Psoas muscle (tissue), 7 donors: ENCODE measurements at regions not wholly inside any gene's neighbourhood (a gene's known extent, or its start where the extent isn't known, plus 50 kb on each side); places are given as distances from the start of the nearest gene placed in this dataset.

Source experiments
- ATAC-seq, 4 donors: fragments of 200-7000 bp; cut with Tn5 transposase; one replicate each; pipeline ENCODE4 v1.9.1; 2020; ENCODE audit warnings: moderate library complexity in 3 of 4, mild to moderate bottlenecking in 2 of 4
- DNase-seq, 2 donors: peaks; one replicate each; pipeline ENCODE4 v3.0.0-alpha.2; 2020
- H3K27ac ChIP-seq: fragments of 200-600 bp; one replicate; pipeline ENCODE4 v1.8.0; 2022
- H3K27me3 ChIP-seq, 3 donors: fragments of 200-600 bp in 1 of 3; one replicate each; pipeline versions ENCODE4 v1.6.1 to v1.8.0; 2013 to 2022; ENCODE audit warnings: low read length in 2 of 3, mild to moderate bottlenecking in 2 of 3, moderate library complexity in 1 of 3; ENCODE audit not compliant: insufficient read depth in 3 of 3
- H3K36me3 ChIP-seq, 2 donors: fragments of 200-600 bp in 1 of 2; one replicate each; pipeline versions ENCODE4 v1.6.1 to v1.8.0; 2013 to 2022; ENCODE audit warnings: low read depth in 1 of 2, mild to moderate bottlenecking in 1 of 2, moderate library complexity in 1 of 2; ENCODE audit not compliant: insufficient read depth in 1 of 2
- H3K4me1 ChIP-seq: fragments of 200-600 bp; one replicate; pipeline ENCODE4 v1.8.0; 2022
- H3K4me3 ChIP-seq: fragments of 200-600 bp; one replicate; pipeline ENCODE4 v1.8.0; 2022; ENCODE audit warnings: mild to moderate bottlenecking
- H3K9me3 ChIP-seq: fragments of 200-600 bp; one replicate; pipeline ENCODE4 v1.8.0; 2022
- CTCF ChIP-seq: fragments of 200-600 bp; IDR thresholded peaks from one replicate; pipeline ENCODE4 v1.8.0; 2022; ENCODE audit warnings: antibody characterized with exemption
- WGBS, 3 donors: extraction: QIAGEN DNeasy Blood & Tissue Kit; methylation state at CpG; one replicate each; pipeline versions ENCODE4 v1.1.6 to v1.1.7; 2013; 5-methylcytosine and 5-hydroxymethylcytosine counted together
- intact Hi-C, 2 donors: fragments of 100-400 bp; cut with DNase I; formaldehyde crosslinking; loops; one replicate each; pipeline versions ENCODE4 v1.11.0 to v1.14.2; 2022
- donor health status: healthy with polysubstance abuse.
- donor health status: DM: no; HTN: no; CAD: no; lungs with moderate emphysema.
- donor health status: Bipolar disorder and iron deficiency.
- donor health status: healthy.
- donor health status: DM: yes; HTN: yes; CAD: no.
- donor health status: DM: no; HTN: no; CAD: no.
- donor health status: DM: yes; HTN: yes; CAD: no.

- Histone ChIP-seq H3K4me3 (no peak overlapping the region), H3K36me3 (peaks cover 0 to 5% of the 10 kb centered on the region in 2 donors), H3K9me3 (no peaks in the 10 kb centered on the region), H3K4me1 (peaks cover 4% of the 10 kb centered on the region), H3K27ac (no peak overlapping the region), H3K27me3 (no peaks in the 10 kb centered on the region)
- ATAC-seq (no peak), DNase-seq (no peak)
- no peak for TF ChIP-seq CTCF
- intact Hi-C loops: no loop called here
- 87 to 95% (median 89%) methylated on average over 1 of the region's 1 CpG for WGBS, 3 donors
Measured at GRCh38 chr16:27722207-27722606, 172.3 kb downstream of the KATNIP start.

- intact Hi-C loops: no loop called here
- Histone ChIP-seq H3K4me3 (no peak overlapping the region), H3K4me1 (peaks cover 4% of the 10 kb centered on the region), H3K27ac (no peak overlapping the region), H3K9me3 (no peaks in the 10 kb centered on the region), H3K27me3 (no peaks in the 10 kb centered on the region), H3K36me3 (peaks cover 0 to 5% of the 10 kb centered on the region in 2 donors)
- ATAC-seq (no peak), DNase-seq (no peak)
- TF ChIP-seq CTCF: no peak
- 90 to 91% (median 91%) methylated on average over 7 of the region's 7 CpGs for WGBS, 3 donors
Measured at GRCh38 chr16:27722892-27723450, 173.0 kb downstream of the KATNIP start.

GRCh38 chr16:27723711-27724481, 174.0 kb downstream of the KATNIP start:
- no peak for DNase-seq
- intact Hi-C loops: no loop called here
- no peak for ATAC-seq
- no peak for TF ChIP-seq CTCF
- Histone ChIP-seq H3K4me1 (peaks cover 4% of the 10 kb centered on the region), H3K27ac (no peak overlapping the region), H3K4me3 (no peak overlapping the region), H3K9me3 (no peaks in the 10 kb centered on the region), H3K36me3 (peaks cover 0 to 5% of the 10 kb centered on the region in 2 donors), H3K27me3 (no peaks in the 10 kb centered on the region)
- 65 to 69% (median 68%) methylated on average over 15 of the region's 15 CpGs for WGBS, 3 donors

GRCh38 chr16:27724482-27725235, 174.7 kb downstream of the KATNIP start:
- Histone ChIP-seq H3K36me3 (peaks cover 0 to 5% of the 10 kb centered on the region in 2 donors), H3K9me3 (no peaks in the 10 kb centered on the region), H3K4me3 (no peak overlapping the region), H3K27me3 (no peaks in the 10 kb centered on the region), H3K4me1 (peaks cover 4% of the 10 kb centered on the region), H3K27ac (no peak overlapping the region)
- intact Hi-C loops: no loop called here
- ATAC-seq: no peak
- 44 to 56% (median 47%) methylated on average over 8 of the region's 8 CpGs for WGBS, 3 donors
- TF ChIP-seq CTCF: no peak
- DNase-seq: no peak
